Endothelial cell of umbilical vein (primary cell): ENCODE measurements at regions not wholly inside any gene's neighbourhood (a gene's known extent, or its start where the extent isn't known, plus 50 kb on each side); places are given as distances from the start of the nearest gene placed in this dataset.

Experiments
- BruUV-seq: library from RNA; stranded (reverse); fragments of 400-500 nt; replicated peaks from 2 replicates; lab custom pipeline; 2021; lab: Mats Ljungman, UMichigan
- CTCF ChIA-PET: fragments of 300-600, 350-600 bp; sonication (Branson Sonifier 250); formaldehyde crosslinking; loops from one replicate; lab custom pipeline; 2021; ENCODE audit warnings: antibody characterized with exemption, inconsistent platforms; lab: Charles Lee
- POLR2A ChIA-PET: fragments of 300-600, 350-600 bp; sonication (Branson Sonifier 250); formaldehyde crosslinking; loops from one replicate; lab custom pipeline; 2021; ENCODE audit warnings: antibody characterized with exemption, inconsistent platforms; lab: Charles Lee
- DNase-seq: peaks from one replicate; pipeline ENCODE4 v3.0.0-alpha.2; 2011; ENCODE audit warnings: low read depth, low spot score
- FAIRE-seq: peaks from 2 replicates; lab custom pipeline; 2011; peaks lifted over from hg19 to GRCh38; lab: Jason Lieb, UNC
- H2AFZ ChIP-seq: 2 replicates; pipeline ENCODE4 v1.6.0; 2012; ENCODE audit warnings: low read depth, low read length, control low read depth, inconsistent platforms
- H3K27ac ChIP-seq: 2 replicates; pipeline ENCODE4 v1.5.1; 2011; ENCODE audit warnings: low read depth, mild to moderate bottlenecking, control low read depth, low read length, moderate library complexity; ENCODE audit not compliant: insufficient read depth
- H3K27me3 ChIP-seq, 2 experiments: 2 replicates each; pipeline versions ENCODE4 v1.6.0 to v1.6.1; 2011; ENCODE audit warnings: low read length in 2 of 2, mixed read lengths in 1 of 2; ENCODE audit not compliant: control insufficient read depth in 2 of 2, insufficient read depth in 2 of 2
- H3K36me3 ChIP-seq, 2 experiments: 2 replicates in 1 of 2; 3 replicates in 1 of 2; pipeline ENCODE4 v1.5.1; 2011; ENCODE audit warnings: low read length in 2 of 2, mild to moderate bottlenecking in 1 of 2, moderate library complexity in 1 of 2; ENCODE audit not compliant: control insufficient read depth in 2 of 2, insufficient read depth in 2 of 2; ENCODE audit errors: extremely low read depth in 1 of 2
- H3K4me1 ChIP-seq: 3 replicates; pipeline ENCODE4 v1.5.1; 2011; ENCODE audit warnings: mild to moderate bottlenecking, low read length; ENCODE audit not compliant: control insufficient read depth, insufficient read depth; ENCODE audit errors: extremely low read depth
- H3K4me2 ChIP-seq: 2 replicates; pipeline ENCODE4 v1.6.1; 2011; ENCODE audit warnings: low read length, control low read depth, mixed read lengths; ENCODE audit not compliant: insufficient read depth
- H3K4me3 ChIP-seq, 3 experiments: fragments of 200-600 bp in 1 of 3; sonication (generic), shearing (Covaris generic) in 1 of 3; replicated peaks in 1 of 3; 2 replicates each; pipeline ENCODE4 v1.5.1; 2011 to 2016; ENCODE audit warnings: control low read depth in 3 of 3, low read length in 3 of 3, mild to moderate bottlenecking in 2 of 3, inconsistent platforms in 1 of 3, low read depth in 1 of 3, moderate library complexity in 1 of 3; ENCODE audit not compliant: insufficient read depth in 1 of 3
- H3K79me2 ChIP-seq: 2 replicates; pipeline ENCODE4 v1.6.0; 2012; ENCODE audit warnings: low read length, inconsistent platforms; ENCODE audit not compliant: control insufficient read depth, insufficient read depth
- H3K9ac ChIP-seq: replicated peaks from 2 replicates; pipeline ENCODE3; 2011; ENCODE audit warnings: low read length, control low read depth; ENCODE audit not compliant: insufficient read depth; ENCODE audit errors: extremely low read depth
- H3K9me1 ChIP-seq: replicated peaks from 3 replicates; pipeline ENCODE4 v1.6.0; 2011; ENCODE audit warnings: mild to moderate bottlenecking, low read length; ENCODE audit not compliant: control insufficient read depth, insufficient read depth; ENCODE audit errors: extremely low read depth
- H3K9me3 ChIP-seq: replicated peaks from 2 replicates; pipeline ENCODE4 v1.5.1; 2012; ENCODE audit warnings: low read length, inconsistent platforms; ENCODE audit not compliant: control insufficient read depth, insufficient read depth
- H4K20me1 ChIP-seq: replicated peaks from 2 replicates; pipeline ENCODE3; 2011; ENCODE audit warnings: mild to moderate bottlenecking, low read length; ENCODE audit not compliant: control insufficient read depth, insufficient read depth; ENCODE audit errors: extremely low read depth
- EZH2 ChIP-seq: IDR thresholded peaks from 2 replicates; pipeline ENCODE4 v1.6.1; 2012; ENCODE audit warnings: borderline replicate concordance, low read depth, mild to moderate bottlenecking, moderate library complexity, low read length, inconsistent platforms; ENCODE audit not compliant: severe bottlenecking
- FOS ChIP-seq: IDR thresholded peaks from 2 replicates; pipeline ENCODE4 v1.6.1; 2011; ENCODE audit warnings: mild to moderate bottlenecking, low read length, moderate library complexity, borderline replicate concordance; ENCODE audit not compliant: insufficient read depth
- GATA2 ChIP-seq: IDR thresholded peaks from 2 replicates; pipeline ENCODE4 v1.7.0; 2011; ENCODE audit warnings: low read depth, mild to moderate bottlenecking, moderate library complexity, mixed read lengths, low read length; ENCODE audit not compliant: insufficient read length, insufficient read depth
- JUN ChIP-seq: IDR thresholded peaks from 2 replicates; pipeline ENCODE4 v1.6.1; 2011; ENCODE audit warnings: borderline replicate concordance, low read depth; ENCODE audit not compliant: insufficient read length, insufficient read depth
- MYC ChIP-seq: IDR thresholded peaks from one replicate; pipeline ENCODE4 v1.6.1; 2011; ENCODE audit warnings: mild to moderate bottlenecking, low read depth, low read length
- POLR2A ChIP-seq: IDR thresholded peaks from 2 replicates; pipeline ENCODE4 v1.6.1; 2012; ENCODE audit warnings: low read depth, mild to moderate bottlenecking, control low read depth, low read length
- POLR2AphosphoS5 ChIP-seq: IDR thresholded peaks from 2 replicates; pipeline ENCODE4 v1.6.1; 2012; ENCODE audit warnings: low read depth, mild to moderate bottlenecking, control low read depth, low read length, moderate library complexity; ENCODE audit not compliant: insufficient read depth
- dilution Hi-C: fragments of 300-500 bp; cut with MboI; formaldehyde crosslinking; loops from one replicate; pipeline ENCODE4 v1.15.0; 2019; ENCODE audit warnings: low sequenced_read_pairs; ENCODE audit not compliant: extremely low pct_ligation_motif_present
- intact Hi-C: fragments of 100-400 bp; cut with micrococcal nuclease; formaldehyde crosslinking; loops from one replicate; pipeline ENCODE4 v1.10.0; 2022
- TF ChIP-seq, protein P1 (sequence below), 2 donors: IDR thresholded peaks; 1 replicate in 1 of 2; 2 replicates in 1 of 2; pipeline ENCODE4 v1.5.1; 2011; ENCODE audit warnings: low read length in 2 of 2, mild to moderate bottlenecking in 2 of 2, moderate library complexity in 2 of 2, control low read depth in 1 of 2, inconsistent platforms in 1 of 2, low read depth in 1 of 2; ENCODE audit not compliant: insufficient read depth in 1 of 2; ENCODE audit errors: extremely low read depth in 1 of 2
- TF ChIP-seq, protein P2 (sequence below): IDR thresholded peaks from 2 replicates; pipeline ENCODE4 v1.6.1; 2011; ENCODE audit not compliant: insufficient read depth, insufficient read length

DNA sequence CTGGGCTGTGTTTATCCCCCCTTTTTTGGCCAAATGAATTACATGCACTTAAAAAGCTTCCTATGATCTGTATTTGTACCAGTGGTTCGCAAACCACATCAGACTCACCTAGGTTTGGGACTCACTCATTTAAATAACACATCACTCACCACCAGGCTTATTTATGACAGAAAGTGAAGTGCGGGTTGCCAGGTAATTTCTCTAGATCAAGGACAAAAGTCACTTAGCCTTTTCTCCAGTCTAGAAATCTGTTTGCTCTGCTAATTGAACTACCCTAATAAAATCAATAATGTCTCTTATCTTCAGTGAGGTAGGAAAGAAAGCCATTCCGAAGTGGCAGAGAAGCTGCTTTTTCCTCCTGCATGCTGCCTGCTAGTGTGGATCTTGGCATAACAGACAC lies 88.1 kb upstream of the SLC8A1 start:
- intact Hi-C loops, result no loop called here
- CTCF ChIA-PET, result interaction anchor here (1.0 to 1.2 kb wide), 2 partner anchors 15 to 626 kb away, joined by 3 to 5 read pairs; no protein-coding TSS in a partner anchor
- BruUV-seq, result no TSS peak

More for the DNA sequence above, 88.1 kb upstream of the SLC8A1 start:
- H2AFZ ChIP-seq, result no peak overlapping the region
- no peaks in the 10 kb centered on the region for H3K79me2 ChIP-seq
- H4K20me1 ChIP-seq, result no peaks in the 10 kb centered on the region
- dilution Hi-C loops, result no loop called here
- FAIRE-seq, result no peak
- H3K4me2 ChIP-seq, result no peak overlapping the region
- H3K9ac ChIP-seq, result no peak overlapping the region
- TF ChIP-seq JUN (no peak), MYC (no peak), GATA2 (no peak), POLR2AphosphoS5 (no peak), EZH2 (no peak), FOS (no peak), POLR2A (no peak)
- TF ChIP-seq, protein P1, sequence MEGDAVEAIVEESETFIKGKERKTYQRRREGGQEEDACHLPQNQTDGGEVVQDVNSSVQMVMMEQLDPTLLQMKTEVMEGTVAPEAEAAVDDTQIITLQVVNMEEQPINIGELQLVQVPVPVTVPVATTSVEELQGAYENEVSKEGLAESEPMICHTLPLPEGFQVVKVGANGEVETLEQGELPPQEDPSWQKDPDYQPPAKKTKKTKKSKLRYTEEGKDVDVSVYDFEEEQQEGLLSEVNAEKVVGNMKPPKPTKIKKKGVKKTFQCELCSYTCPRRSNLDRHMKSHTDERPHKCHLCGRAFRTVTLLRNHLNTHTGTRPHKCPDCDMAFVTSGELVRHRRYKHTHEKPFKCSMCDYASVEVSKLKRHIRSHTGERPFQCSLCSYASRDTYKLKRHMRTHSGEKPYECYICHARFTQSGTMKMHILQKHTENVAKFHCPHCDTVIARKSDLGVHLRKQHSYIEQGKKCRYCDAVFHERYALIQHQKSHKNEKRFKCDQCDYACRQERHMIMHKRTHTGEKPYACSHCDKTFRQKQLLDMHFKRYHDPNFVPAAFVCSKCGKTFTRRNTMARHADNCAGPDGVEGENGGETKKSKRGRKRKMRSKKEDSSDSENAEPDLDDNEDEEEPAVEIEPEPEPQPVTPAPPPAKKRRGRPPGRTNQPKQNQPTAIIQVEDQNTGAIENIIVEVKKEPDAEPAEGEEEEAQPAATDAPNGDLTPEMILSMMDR (IDR thresholded peaks at IDR 0.05; ENCODE audit: extremely low read depth in 1 of 2, insufficient read depth in 1 of 2, low read depth in 1 of 2, low read length in 2 of 2), result no peak
- TF ChIP-seq, protein P2, sequence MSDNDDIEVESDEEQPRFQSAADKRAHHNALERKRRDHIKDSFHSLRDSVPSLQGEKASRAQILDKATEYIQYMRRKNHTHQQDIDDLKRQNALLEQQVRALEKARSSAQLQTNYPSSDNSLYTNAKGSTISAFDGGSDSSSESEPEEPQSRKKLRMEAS, result no peak
- H3K4me3 ChIP-seq, result no peak overlapping the region
- POLR2A ChIA-PET, result no interaction called here
- DNase-seq, result no peak
- no peak overlapping the region for H3K27ac ChIP-seq
- H3K4me1 ChIP-seq, result no peaks in the 10 kb centered on the region
- no peaks in the 10 kb centered on the region for H3K36me3 ChIP-seq
- no peaks in the 10 kb centered on the region for H3K27me3 ChIP-seq
- H3K9me1 ChIP-seq, result no peaks in the 10 kb centered on the region
- no peaks in the 10 kb centered on the region for H3K9me3 ChIP-seq
